Pancreas (tissue), 10 donors: ENCODE measurements at regions not wholly inside any gene's neighbourhood (a gene's known extent, or its start where the extent isn't known, plus 50 kb on each side); places are given as distances from the start of the nearest gene placed in this dataset.
"Not testable (repeated sequence)": the region's sequence is repeated elsewhere in the genome, so short reads cannot be mapped to it uniquely, and the experiment has no call there.

ENCODE experiments used
- ATAC-seq, 4 donors: fragments of 200-7000 bp; cut with Tn5 transposase; one replicate each; pipeline versions ENCODE4 v1.8.0 to v1.9.1; 2020; ENCODE audit warnings: mild to moderate bottlenecking in 4 of 4, moderate library complexity in 4 of 4
- DNase-seq, 6 donors: peaks; one replicate each; pipeline ENCODE4 v3.0.0-alpha.2; 2020
- FAIRE-seq: peaks from 2 replicates; lab custom pipeline; 2012; peaks lifted over from hg19 to GRCh38; lab: Jason Lieb, UNC
- H3K27ac ChIP-seq, 4 donors: fragments of 200-600 bp; sonication (generic); 1 replicate in 3 of 4; 2 replicates in 1 of 4; pipeline versions ENCODE4 v1.5.0 to v1.8.0; 2020
- H3K27me3 ChIP-seq, 4 donors: fragments of 200-600 bp; one replicate each; pipeline ENCODE4 v1.8.0; 2021
- H3K36me3 ChIP-seq, 3 donors: fragments of 200-600 bp; sonication (generic) in 1 of 3; one replicate each; pipeline versions ENCODE4 v1.5.0 to v1.8.0; 2020 to 2021
- H3K4me1 ChIP-seq, 3 donors: fragments of 200-600 bp; one replicate each; pipeline ENCODE4 v1.8.0; 2021
- H3K4me3 ChIP-seq, 4 donors: fragments of 200-600 bp; sonication (generic) in 2 of 4; one replicate each; pipeline versions ENCODE4 v1.5.0 to v1.8.0; 2020 to 2021
- H3K9me3 ChIP-seq, 4 donors: fragments of 200-600 bp; one replicate each; pipeline ENCODE4 v1.8.0; 2021
- CTCF ChIP-seq, 4 donors: fragments of 200-600 bp; sonication (generic) in 3 of 4; IDR thresholded peaks; one replicate each; pipeline versions ENCODE4 v1.5.0 to v1.8.0; 2021; ENCODE audit warnings: antibody characterized with exemption in 4 of 4
- WGBS, 2 donors: extraction: QIAGEN DNeasy Blood & Tissue Kit; methylation state at CpG; one replicate each; pipeline ENCODE4 v1.1.7; 2013; 5-methylcytosine and 5-hydroxymethylcytosine counted together
- intact Hi-C, 3 donors: fragments of 100-400 bp; cut with DNase I; formaldehyde crosslinking; loops; one replicate each; pipeline versions ENCODE4 v1.11.1 to v1.14.2; 2022
- donor health status: healthy with polysubstance abuse.
- donor health status: DM: no; HTN: no; CAD: no; lungs with moderate emphysema.
- donor health status: DM: no; HTN: no; CAD: no.
- donor health status: control.
- donor health status: control.
- donor health status: Bipolar disorder and iron deficiency.
- donor health status: DM: yes; HTN: yes; CAD: no.
- donor health status: DM: no; HTN: no; CAD: no.
- donor health status: DM: no; HTN: no; CAD: no.
- donor health status: DM: yes; HTN: yes; CAD: no.

- intact Hi-C loops: no loop called here
- Histone ChIP-seq H3K4me3 (no peak overlapping the region), H3K27ac (no peak overlapping the region), H3K4me1 (no peaks in the 10 kb centered on the region), H3K36me3 (peaks cover 0 to 21% (median 0%) of the 10 kb centered on the region in 3 donors), H3K9me3 (no peaks in the 10 kb centered on the region), H3K27me3 (no peaks in the 10 kb centered on the region)
- ATAC-seq: peak in 2 of 4 donors; percentile 64 to 67
- no peak for TF ChIP-seq CTCF (IDR thresholded peaks at IDR 0.05)
- no peak for FAIRE-seq
- 85 to 86% methylated on average over 7 of the region's 7 CpGs for WGBS, 2 donors
- DNase-seq: no peak
Measured at GRCh38 chr2:242098445-242099128, 229.1 kb downstream of the RTP5 start.

- H3K4me1 ChIP-seq, ATAC-seq, DNase-seq, H3K27me3 ChIP-seq, H3K9me3 ChIP-seq, H3K36me3 ChIP-seq, FAIRE-seq, H3K27ac ChIP-seq, H3K4me3 ChIP-seq, intact Hi-C loops: not testable (repeated sequence)
- WGBS, 2 donors: 84 to 88% methylated on average over 2 of the region's 2 CpGs
Measured at GRCh38 chr2:242103093-242103492, 233.6 kb downstream of the RTP5 start.

GRCh38 chr2:242104202-242104956, 234.8 kb downstream of the RTP5 start:
- 89% methylated on average over 7 of the region's 7 CpGs for WGBS, 2 donors
- intact Hi-C loops, ATAC-seq, DNase-seq, H3K4me3 ChIP-seq, H3K9me3 ChIP-seq, H3K36me3 ChIP-seq, H3K27me3 ChIP-seq, H3K27ac ChIP-seq, FAIRE-seq, H3K4me1 ChIP-seq: not testable (repeated sequence)

GRCh38 chr2:242107065-242107464, 237.5 kb downstream of the RTP5 start:
- 86% methylated on average over 5 of the region's 5 CpGs for WGBS, 2 donors
- H3K27ac ChIP-seq, H3K4me1 ChIP-seq, H3K27me3 ChIP-seq, DNase-seq, FAIRE-seq, H3K9me3 ChIP-seq, H3K4me3 ChIP-seq, H3K36me3 ChIP-seq, ATAC-seq, intact Hi-C loops: not testable (repeated sequence)

GRCh38 chr2:242108797-242109500, 239.4 kb downstream of the RTP5 start:
- peak; percentile 97 for FAIRE-seq

GRCh38 chr2:242109819-242110218, 240.3 kb downstream of the RTP5 start:
- H3K36me3 ChIP-seq, H3K4me3 ChIP-seq, H3K9me3 ChIP-seq, H3K27ac ChIP-seq, H3K4me1 ChIP-seq, H3K27me3 ChIP-seq, intact Hi-C loops, DNase-seq, FAIRE-seq: not testable (repeated sequence)
- WGBS, 2 donors: 85 to 87% methylated on average over 8 of the region's 10 CpGs
- peak in 1 of 4 donors; percentile 11 for ATAC-seq

More at GRCh38 chr2:242108797-242109500, 239.4 kb downstream of the RTP5 start:
- intact Hi-C loops, H3K36me3 ChIP-seq, H3K27ac ChIP-seq, H3K4me1 ChIP-seq, H3K9me3 ChIP-seq, DNase-seq, H3K27me3 ChIP-seq, H3K4me3 ChIP-seq: not testable (repeated sequence)
- 60 to 91% methylated on average over 1 to 2 of the region's 2 CpGs for WGBS, 2 donors
- ATAC-seq: peak in 1 of 4 donors; percentile 32

- intact Hi-C loops, H3K4me1 ChIP-seq, DNase-seq, H3K27ac ChIP-seq, H3K4me3 ChIP-seq, H3K27me3 ChIP-seq, H3K9me3 ChIP-seq, FAIRE-seq, H3K36me3 ChIP-seq, ATAC-seq: not testable (repeated sequence)
- WGBS, 2 donors: 74 to 75% methylated on average over 4 of the region's 4 CpGs
Measured at GRCh38 chr2:242111954-242112353, 242.4 kb downstream of the RTP5 start.

GRCh38 chr2:242113492-242113891, 244.0 kb downstream of the RTP5 start:
- H3K27me3 ChIP-seq, H3K4me3 ChIP-seq, H3K36me3 ChIP-seq, H3K9me3 ChIP-seq, intact Hi-C loops, H3K27ac ChIP-seq, H3K4me1 ChIP-seq, DNase-seq: not testable (repeated sequence)
- 40 to 67% methylated on average over 2 to 3 of the region's 3 CpGs for WGBS, 2 donors
- peak; percentile 64 for FAIRE-seq
- ATAC-seq: peak in 3 of 4 donors; percentile 43 to 45 (median 44)

GRCh38 chr2:242116676-242117075, 247.1 kb downstream of the RTP5 start:
- H3K4me1 ChIP-seq, H3K27ac ChIP-seq, H3K36me3 ChIP-seq, H3K9me3 ChIP-seq, ATAC-seq, intact Hi-C loops, H3K27me3 ChIP-seq, DNase-seq, H3K4me3 ChIP-seq, FAIRE-seq: not testable (repeated sequence)
- 42 to 67% methylated on average over 1 of the region's 2 CpGs for WGBS, 2 donors

GRCh38 chr2:242117305-242117704, 247.8 kb downstream of the RTP5 start:
- WGBS, 2 donors: no CpG with 5 or more reads among the region's 3 CpGs
- H3K4me3 ChIP-seq, H3K27ac ChIP-seq, FAIRE-seq, intact Hi-C loops, H3K27me3 ChIP-seq, H3K4me1 ChIP-seq, H3K9me3 ChIP-seq, DNase-seq, ATAC-seq, H3K36me3 ChIP-seq: not testable (repeated sequence)
